Calu3 (cell line): ENCODE measurements at regions not wholly inside any gene's neighbourhood (a gene's known extent, or its start where the extent isn't known, plus 50 kb on each side); places are given as distances from the start of the nearest gene placed in this dataset.

Experiments used
- BruUV-seq: library from RNA; stranded (reverse); fragments of 400-500 nt; replicated peaks from 2 replicates; lab custom pipeline; 2021; lab: Mats Ljungman, UMichigan
- CTCF ChIA-PET: fragments of 300-600 bp; sonication (Branson Sonifier 250); formaldehyde crosslinking; loops from one replicate; lab custom pipeline; 2022; ENCODE audit warnings: antibody characterized with exemption; lab: Charles Lee
- DNase-seq: peaks from one replicate; pipeline ENCODE4 v3.0.0; 2022
- H3K27ac Mint-ChIP-seq: one replicate; pipeline ENCODE4 v1.8.0; 2022; ENCODE audit warnings: mixed read lengths; ENCODE audit not compliant: unreplicated experiment
- H3K27me3 Mint-ChIP-seq: one replicate; pipeline ENCODE4 v1.8.0; 2022; ENCODE audit warnings: mixed read lengths; ENCODE audit not compliant: unreplicated experiment
- H3K36me3 Mint-ChIP-seq: one replicate; pipeline ENCODE4 v1.8.0; 2022; ENCODE audit warnings: mild to moderate bottlenecking, moderate library complexity, mixed read lengths; ENCODE audit not compliant: insufficient read depth, unreplicated experiment
- H3K4me1 Mint-ChIP-seq: one replicate; pipeline ENCODE4 v1.8.0; 2022; ENCODE audit warnings: mild to moderate bottlenecking, low read depth, mixed read lengths; ENCODE audit not compliant: unreplicated experiment
- H3K4me3 Mint-ChIP-seq: one replicate; pipeline ENCODE4 v1.8.0; 2022; ENCODE audit warnings: mild to moderate bottlenecking, low read depth, moderate library complexity, mixed read lengths; ENCODE audit not compliant: unreplicated experiment
- H3K9me3 Mint-ChIP-seq: one replicate; pipeline ENCODE4 v1.8.0; 2022; ENCODE audit warnings: low read depth, mixed read lengths; ENCODE audit not compliant: unreplicated experiment
- intact Hi-C: fragments of 100-400 bp; cut with micrococcal nuclease; formaldehyde crosslinking; loops from one replicate; pipeline ENCODE4 v1.10.0; 2022; ENCODE audit not compliant: unreplicated experiment
- TF ChIP-seq, protein P1 (sequence below): fragments of 200-600 bp; IDR thresholded peaks from one replicate; pipeline ENCODE4 v1.8.0; 2022; ENCODE audit warnings: antibody characterized with exemption; ENCODE audit not compliant: unreplicated experiment

DNA sequence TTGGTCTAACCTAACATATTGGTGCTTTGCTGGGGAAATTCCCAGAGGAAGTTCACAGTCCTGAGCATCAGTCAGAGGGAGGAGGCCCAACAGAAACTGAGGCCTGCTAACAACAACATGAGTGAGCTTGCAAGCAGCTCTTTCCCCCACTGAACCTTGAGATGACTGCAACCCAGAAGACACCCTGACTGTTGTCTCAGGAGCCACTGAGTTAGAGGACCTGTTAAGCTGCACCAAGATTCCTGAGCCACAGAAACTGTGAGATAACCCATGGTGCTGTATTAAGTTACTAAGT, 193.2 kb upstream of the UBL3 start:
- H3K27me3 Mint-ChIP-seq, result peaks cover 13% of the 10 kb centered on the region
- BruUV-seq, result no TSS peak
- intact Hi-C loops, result no loop called here
- H3K4me1 Mint-ChIP-seq, result peaks cover 8% of the 10 kb centered on the region
- H3K9me3 Mint-ChIP-seq, result no peaks in the 10 kb centered on the region
- TF ChIP-seq, protein P1, sequence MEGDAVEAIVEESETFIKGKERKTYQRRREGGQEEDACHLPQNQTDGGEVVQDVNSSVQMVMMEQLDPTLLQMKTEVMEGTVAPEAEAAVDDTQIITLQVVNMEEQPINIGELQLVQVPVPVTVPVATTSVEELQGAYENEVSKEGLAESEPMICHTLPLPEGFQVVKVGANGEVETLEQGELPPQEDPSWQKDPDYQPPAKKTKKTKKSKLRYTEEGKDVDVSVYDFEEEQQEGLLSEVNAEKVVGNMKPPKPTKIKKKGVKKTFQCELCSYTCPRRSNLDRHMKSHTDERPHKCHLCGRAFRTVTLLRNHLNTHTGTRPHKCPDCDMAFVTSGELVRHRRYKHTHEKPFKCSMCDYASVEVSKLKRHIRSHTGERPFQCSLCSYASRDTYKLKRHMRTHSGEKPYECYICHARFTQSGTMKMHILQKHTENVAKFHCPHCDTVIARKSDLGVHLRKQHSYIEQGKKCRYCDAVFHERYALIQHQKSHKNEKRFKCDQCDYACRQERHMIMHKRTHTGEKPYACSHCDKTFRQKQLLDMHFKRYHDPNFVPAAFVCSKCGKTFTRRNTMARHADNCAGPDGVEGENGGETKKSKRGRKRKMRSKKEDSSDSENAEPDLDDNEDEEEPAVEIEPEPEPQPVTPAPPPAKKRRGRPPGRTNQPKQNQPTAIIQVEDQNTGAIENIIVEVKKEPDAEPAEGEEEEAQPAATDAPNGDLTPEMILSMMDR, result no peak
- DNase-seq, result no peak
- H3K27ac Mint-ChIP-seq, result no peak overlapping the region
- no peaks in the 10 kb centered on the region for H3K36me3 Mint-ChIP-seq
- CTCF ChIA-PET, result no interaction called here
- no peak overlapping the region for H3K4me3 Mint-ChIP-seq

- BruUV-seq, result no TSS peak
- no peaks in the 10 kb centered on the region for H3K36me3 Mint-ChIP-seq
- H3K4me1 Mint-ChIP-seq, result peaks cover 8% of the 10 kb centered on the region
- peaks cover 17% of the 10 kb centered on the region for H3K27me3 Mint-ChIP-seq
- CTCF ChIA-PET, result no interaction called here
- TF ChIP-seq, protein P1, result no peak
- intact Hi-C loops, result no loop called here
- no peak overlapping the region for H3K27ac Mint-ChIP-seq
- H3K4me3 Mint-ChIP-seq, result no peak overlapping the region
- no peaks in the 10 kb centered on the region for H3K9me3 Mint-ChIP-seq
- no peak for DNase-seq
Observed at GRCh38 chr13:30042891-30043630, 192.6 kb upstream of the UBL3 start.

- TF ChIP-seq, protein P1, result no peak
- Mint-ChIP-seq H3K27ac (no peak overlapping the region), H3K4me3 (no peak overlapping the region), H3K36me3 (no peaks in the 10 kb centered on the region), H3K9me3 (no peaks in the 10 kb centered on the region), H3K4me1 (peaks cover 8% of the 10 kb centered on the region), H3K27me3 (peaks cover 25% of the 10 kb centered on the region)
- BruUV-seq, result no TSS peak
- intact Hi-C loops, result no loop called here
- DNase-seq, result no peak
- CTCF ChIA-PET, result no interaction called here
Observed at GRCh38 chr13:30042272-30042671, 191.9 kb upstream of the UBL3 start.

DNA sequence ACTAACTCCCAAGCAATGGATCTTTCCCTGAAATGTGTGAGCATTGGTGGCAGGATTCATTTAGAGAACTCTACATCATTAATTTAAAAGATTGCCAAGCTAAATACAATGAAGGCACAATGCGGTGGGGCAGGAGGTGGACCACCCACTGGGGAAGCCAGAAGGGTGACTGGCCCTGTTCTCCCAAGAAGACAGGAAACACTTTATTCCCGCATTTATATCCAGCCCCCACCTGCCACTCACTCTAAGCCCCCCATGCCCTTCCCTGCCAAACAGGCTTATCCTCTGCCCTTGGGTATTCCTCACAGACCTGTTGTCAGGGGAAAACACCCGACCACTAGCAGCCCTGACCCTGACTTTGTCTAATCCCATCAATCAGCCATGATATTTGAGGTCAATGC, 189.1 kb upstream of the UBL3 start:
- H3K36me3 Mint-ChIP-seq, result no peaks in the 10 kb centered on the region
- H3K4me3 Mint-ChIP-seq, result no peak overlapping the region
- no peaks in the 10 kb centered on the region for H3K4me1 Mint-ChIP-seq
- CTCF ChIA-PET, result no interaction called here
- no peak for DNase-seq
- TF ChIP-seq, protein P1, result no peak
- H3K9me3 Mint-ChIP-seq, result no peaks in the 10 kb centered on the region
- intact Hi-C loops, result no loop called here
- H3K27me3 Mint-ChIP-seq, result peaks cover 25% of the 10 kb centered on the region
- BruUV-seq, result no TSS peak
- H3K27ac Mint-ChIP-seq, result no peak overlapping the region
